ENCODE measurements at regions not wholly inside any gene's neighbourhood (a gene's known extent, or its start where the extent isn't known, plus 50 kb on each side); places are given as distances from the start of the nearest gene placed in this dataset.

GRCh38 chr5:21087766-21088165 lies 1099.8 kb upstream of the CDH18 start:
- ChIA-PET CTCF (no interaction called here), POLR2A (ENCODE audit: low non-redundant PET) (no interaction called here)
- no peak for DNase-seq (ENCODE audit: low spot score)
- Histone ChIP-seq H3K4me3 (ENCODE audit: low read depth, low read length, poor library complexity, severe bottlenecking) (no peak overlapping the region), H3K9me3 (ENCODE audit: low read depth, low read length, poor library complexity, severe bottlenecking) (no peaks in the 10 kb centered on the region), H3K36me3 (ENCODE audit: insufficient read depth, low read length, poor library complexity, severe bottlenecking) (no peaks in the 10 kb centered on the region), H3K27me3 (replicated peaks; ENCODE audit: insufficient read depth, low read depth, low read length, poor library complexity) (no peaks in the 10 kb centered on the region), H3K4me1 (ENCODE audit: insufficient read depth, low read length, poor library complexity, severe bottlenecking) (no peaks in the 10 kb centered on the region), H3K27ac (ENCODE audit: low read depth, low read length, poor library complexity, severe bottlenecking) (no peak overlapping the region)
- intact Hi-C loops (cut with micrococcal nuclease; ENCODE audit: unreplicated experiment), result no loop called here
- BruUV-seq (replicated peaks), result no TSS peak
- no peak for TF ChIP-seq CTCF (conservative IDR thresholded peaks at IDR 0.05; ENCODE audit: low read depth, low read length)
- no peak for TF ChIP-seq EZH2 (IDR thresholded peaks at IDR 0.05; ENCODE audit: borderline replicate concordance, low read depth, low read length, poor library complexity, severe bottlenecking)

- H3K4me1 ChIP-seq (ENCODE audit: insufficient read depth, low read length, poor library complexity, severe bottlenecking), result no peaks in the 10 kb centered on the region
- ChIA-PET POLR2A (ENCODE audit: low non-redundant PET) (no interaction called here), CTCF (no interaction called here)
- TF ChIP-seq CTCF (conservative IDR thresholded peaks at IDR 0.05; ENCODE audit: low read depth, low read length), result no peak
- no peak for TF ChIP-seq EZH2 (IDR thresholded peaks at IDR 0.05; ENCODE audit: borderline replicate concordance, low read depth, low read length, poor library complexity, severe bottlenecking)
- H3K4me3 ChIP-seq (ENCODE audit: low read depth, low read length, poor library complexity, severe bottlenecking), result no peak overlapping the region
- H3K27ac ChIP-seq (ENCODE audit: low read depth, low read length, poor library complexity, severe bottlenecking), result no peak overlapping the region
- H3K36me3 ChIP-seq (ENCODE audit: insufficient read depth, low read length, poor library complexity, severe bottlenecking), result no peaks in the 10 kb centered on the region
- H3K9me3 ChIP-seq (ENCODE audit: low read depth, low read length, poor library complexity, severe bottlenecking), result no peaks in the 10 kb centered on the region
- H3K27me3 ChIP-seq (replicated peaks; ENCODE audit: insufficient read depth, low read depth, low read length, poor library complexity), result no peaks in the 10 kb centered on the region
- BruUV-seq (replicated peaks), result no TSS peak
- no peak for DNase-seq (ENCODE audit: low spot score)
- intact Hi-C loops (cut with micrococcal nuclease; ENCODE audit: unreplicated experiment), result no loop called here
These were observed 1097.8 kb upstream of the CDH18 start for GRCh38 chr5:21085791-21086190.

GRCh38 chr5:21071986-21072385 lies 1084.0 kb upstream of the CDH18 start:
- Histone ChIP-seq H3K36me3 (ENCODE audit: insufficient read depth, low read length, poor library complexity, severe bottlenecking) (no peaks in the 10 kb centered on the region), H3K27ac (ENCODE audit: low read depth, low read length, poor library complexity, severe bottlenecking) (no peak overlapping the region), H3K4me1 (ENCODE audit: insufficient read depth, low read length, poor library complexity, severe bottlenecking) (no peaks in the 10 kb centered on the region), H3K4me3 (ENCODE audit: low read depth, low read length, poor library complexity, severe bottlenecking) (no peak overlapping the region), H3K27me3 (replicated peaks; ENCODE audit: insufficient read depth, low read depth, low read length, poor library complexity) (no peaks in the 10 kb centered on the region), H3K9me3 (ENCODE audit: low read depth, low read length, poor library complexity, severe bottlenecking) (no peaks in the 10 kb centered on the region)
- no peak for DNase-seq (ENCODE audit: low spot score)
- ChIA-PET CTCF (no interaction called here), POLR2A (ENCODE audit: low non-redundant PET) (no interaction called here)
- no TSS peak for BruUV-seq (replicated peaks)
- TF ChIP-seq CTCF (conservative IDR thresholded peaks at IDR 0.05; ENCODE audit: low read depth, low read length) (no peak), EZH2 (IDR thresholded peaks at IDR 0.05; ENCODE audit: borderline replicate concordance, low read depth, low read length, poor library complexity, severe bottlenecking) (no peak)
- intact Hi-C loops (cut with micrococcal nuclease; ENCODE audit: unreplicated experiment), result no loop called here

All from A673 (cell line).